ENCODE measurements at regions not wholly inside any gene's neighbourhood (a gene's known extent, or its start where the extent isn't known, plus 50 kb on each side); places are given as distances from the start of the nearest gene placed in this dataset.

DNA sequence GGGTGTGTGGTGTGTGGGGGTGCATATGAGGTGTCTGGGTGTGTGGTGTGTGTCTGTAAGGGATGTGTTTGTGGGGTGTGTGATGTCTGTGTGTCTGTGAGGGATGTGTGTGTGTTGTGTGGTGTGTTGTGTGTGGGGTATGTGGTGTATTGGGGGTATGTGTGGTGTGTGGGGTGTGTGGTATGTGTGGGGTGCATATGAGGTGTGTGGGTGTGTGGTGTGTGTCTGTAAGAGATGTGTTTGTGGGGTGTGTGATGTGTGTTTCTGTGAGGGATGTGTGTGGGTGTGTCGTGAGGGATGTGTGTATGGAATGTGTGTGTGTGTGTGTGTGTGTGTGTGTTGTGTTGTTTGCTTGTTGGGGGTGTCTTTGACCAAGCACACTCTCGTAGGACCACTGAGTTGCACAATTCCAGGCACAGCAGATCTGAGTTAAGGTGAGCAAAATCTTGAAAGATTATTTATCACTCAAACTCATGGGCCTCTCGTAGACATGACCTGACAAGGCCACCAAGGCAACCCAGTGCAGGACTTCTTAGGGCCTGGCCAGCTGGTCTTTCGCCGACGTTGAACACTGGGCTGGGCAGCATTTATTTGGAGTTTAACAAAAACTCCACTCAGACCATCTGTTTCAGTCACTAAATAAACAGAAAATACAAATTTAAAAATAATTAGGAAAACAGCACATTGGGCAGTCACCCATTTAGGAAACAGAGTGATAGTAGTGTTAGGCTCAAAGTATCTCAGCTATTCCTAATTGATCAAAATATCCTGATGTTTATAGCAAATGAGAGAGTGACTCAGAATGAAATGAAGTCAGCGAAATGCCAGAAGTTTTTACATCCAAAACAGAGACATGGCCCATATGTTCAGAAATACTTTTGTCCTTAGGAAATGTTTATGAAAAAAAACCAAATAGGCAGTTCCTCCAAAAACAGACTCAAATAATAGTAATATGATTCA is 301.1 kb downstream of the FGF9 start:
- H3K9me3 Mint-ChIP-seq, result no peaks in the 10 kb centered on the region
- no peaks in the 10 kb centered on the region for H3K27me3 Mint-ChIP-seq
- no peaks in the 10 kb centered on the region for H3K4me1 Mint-ChIP-seq
- H3K4me3 Mint-ChIP-seq, result no peak overlapping the region
- no peak overlapping the region for H3K27ac Mint-ChIP-seq
- H3K36me3 Mint-ChIP-seq, result no peaks in the 10 kb centered on the region
- no peak for ATAC-seq

GRCh38 chr13:21973437-21974125 is 302.7 kb downstream of the FGF9 start:
- no peaks in the 10 kb centered on the region for H3K9me3 Mint-ChIP-seq
- no peaks in the 10 kb centered on the region for H3K4me1 Mint-ChIP-seq
- H3K27ac Mint-ChIP-seq, result no peak overlapping the region
- H3K36me3 Mint-ChIP-seq, result no peaks in the 10 kb centered on the region
- no peak for ATAC-seq
- no peaks in the 10 kb centered on the region for H3K27me3 Mint-ChIP-seq
- H3K4me3 Mint-ChIP-seq, result no peak overlapping the region

GRCh38 chr13:21974741-21975140 is 303.9 kb downstream of the FGF9 start:
- no peaks in the 10 kb centered on the region for H3K4me1 Mint-ChIP-seq
- ATAC-seq, result no peak
- H3K27me3 Mint-ChIP-seq, result no peaks in the 10 kb centered on the region
- H3K4me3 Mint-ChIP-seq, result no peak overlapping the region
- no peak overlapping the region for H3K27ac Mint-ChIP-seq
- no peaks in the 10 kb centered on the region for H3K36me3 Mint-ChIP-seq
- H3K9me3 Mint-ChIP-seq, result no peaks in the 10 kb centered on the region

- H3K27ac Mint-ChIP-seq, result no peak overlapping the region
- no peak overlapping the region for H3K4me3 Mint-ChIP-seq
- no peaks in the 10 kb centered on the region for H3K4me1 Mint-ChIP-seq
- no peak for ATAC-seq
- peaks cover 3% of the 10 kb centered on the region for H3K9me3 Mint-ChIP-seq
- H3K36me3 Mint-ChIP-seq, result no peaks in the 10 kb centered on the region
- no peaks in the 10 kb centered on the region for H3K27me3 Mint-ChIP-seq
Measured at GRCh38 chr13:21976159-21976558, 305.3 kb downstream of the FGF9 start.

DNA sequence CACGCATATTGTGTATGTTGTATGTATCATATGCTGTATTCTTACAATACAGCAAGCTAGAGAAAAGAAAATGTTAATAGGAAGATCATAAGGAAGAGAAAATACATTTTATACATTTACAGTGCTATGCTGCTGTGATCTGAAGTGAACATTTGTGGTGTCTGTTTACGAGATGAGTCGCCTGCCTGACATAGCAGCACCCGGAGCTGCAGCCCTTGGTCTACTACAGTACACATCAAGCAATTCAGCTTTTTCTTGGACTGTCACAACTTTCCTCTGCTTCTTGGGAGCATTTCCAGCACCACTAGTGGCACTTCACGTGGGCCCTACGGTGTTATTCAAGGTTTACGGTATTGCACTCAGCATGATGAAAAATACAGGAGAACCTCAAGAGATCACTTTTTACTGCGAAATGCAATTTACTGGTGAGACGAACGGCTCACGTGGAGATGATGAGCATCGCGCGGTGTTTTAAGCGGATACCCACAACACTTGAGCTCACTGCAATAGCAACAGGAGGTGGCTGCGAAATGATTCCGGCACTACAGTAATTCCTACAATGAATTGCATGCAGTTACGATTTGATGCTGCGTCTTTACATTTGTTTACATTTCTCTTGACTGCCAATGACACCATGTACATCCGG is 308.4 kb downstream of the FGF9 start:
- H3K36me3 Mint-ChIP-seq, result no peaks in the 10 kb centered on the region
- ATAC-seq, result no peak
- no peaks in the 10 kb centered on the region for H3K27me3 Mint-ChIP-seq
- no peaks in the 10 kb centered on the region for H3K4me1 Mint-ChIP-seq
- H3K9me3 Mint-ChIP-seq, result peaks cover 3% of the 10 kb centered on the region
- H3K4me3 Mint-ChIP-seq, result no peak overlapping the region
- no peak overlapping the region for H3K27ac Mint-ChIP-seq

DNA sequence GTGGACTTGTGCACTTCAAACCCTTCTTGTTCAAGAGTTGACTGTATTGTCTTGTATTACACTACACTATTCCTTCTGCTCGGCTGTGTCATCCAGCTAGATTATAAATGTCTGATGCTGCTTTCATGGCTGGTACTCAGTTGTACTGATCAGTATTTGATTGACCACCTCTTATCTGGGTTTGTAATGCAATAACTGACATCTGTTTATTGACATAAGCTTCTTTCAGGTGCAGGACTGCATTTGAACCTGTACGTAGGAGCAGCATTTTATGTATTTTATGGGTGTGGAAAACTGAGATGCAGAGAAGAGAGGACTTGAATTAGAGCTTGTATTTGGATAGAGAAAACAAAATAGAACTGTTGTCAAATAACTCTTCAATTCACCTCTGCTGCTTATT is 309.2 kb downstream of the FGF9 start:
- H3K4me1 Mint-ChIP-seq, result no peaks in the 10 kb centered on the region
- peaks cover 3% of the 10 kb centered on the region for H3K9me3 Mint-ChIP-seq
- H3K4me3 Mint-ChIP-seq, result no peak overlapping the region
- H3K36me3 Mint-ChIP-seq, result no peaks in the 10 kb centered on the region
- no peaks in the 10 kb centered on the region for H3K27me3 Mint-ChIP-seq
- ATAC-seq, result no peak
- H3K27ac Mint-ChIP-seq, result no peak overlapping the region

DNA sequence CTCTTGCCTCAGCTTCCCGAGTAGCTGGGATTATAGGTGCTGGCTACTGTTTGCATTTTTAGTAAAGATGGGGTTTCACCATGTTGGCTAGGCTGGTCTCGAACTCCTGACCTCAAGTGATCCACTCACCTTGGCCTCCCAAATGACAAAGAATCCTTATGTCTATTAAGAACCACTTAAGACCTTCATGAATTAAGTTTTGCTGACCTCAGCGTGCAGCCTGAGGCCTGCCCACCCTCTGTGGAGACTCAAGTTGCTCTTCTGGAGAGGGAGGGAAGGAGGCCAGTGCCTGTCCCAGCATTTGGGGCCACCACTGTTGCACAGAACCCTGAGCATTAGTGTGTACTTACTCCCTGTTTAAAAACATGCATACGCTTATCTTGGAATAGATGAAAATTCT is 313.3 kb downstream of the FGF9 start:
- no peak for ATAC-seq
- Mint-ChIP-seq H3K27me3 (no peaks in the 10 kb centered on the region), H3K9me3 (peaks cover 6% of the 10 kb centered on the region), H3K4me1 (no peaks in the 10 kb centered on the region), H3K4me3 (no peak overlapping the region), H3K27ac (no peak overlapping the region), H3K36me3 (no peaks in the 10 kb centered on the region)

- H3K36me3 Mint-ChIP-seq, result no peaks in the 10 kb centered on the region
Measured at GRCh38 chr13:21986602-21987001, 315.7 kb downstream of the FGF9 start.

DNA sequence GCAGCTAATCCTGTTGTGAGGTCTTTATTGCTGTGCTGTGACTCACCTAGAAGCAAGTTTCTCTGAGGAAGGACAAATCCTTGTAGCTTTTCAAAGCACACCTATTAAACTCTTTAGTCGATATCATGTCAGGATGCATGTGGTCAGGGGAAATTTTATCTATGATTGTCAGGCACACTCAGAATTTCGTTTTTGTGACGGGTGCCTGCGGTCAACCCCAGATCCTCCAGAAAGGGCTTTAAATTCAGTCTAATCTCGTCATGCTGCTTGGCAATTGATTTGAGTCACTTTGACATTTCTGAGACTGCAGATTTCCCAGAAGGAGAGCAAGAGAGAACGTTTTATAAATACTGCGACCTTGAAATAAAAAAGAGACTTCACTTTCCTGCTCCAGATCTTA is 316.9 kb downstream of the FGF9 start:
- ATAC-seq, result no peak
- H3K4me1 Mint-ChIP-seq, result no peaks in the 10 kb centered on the region
- H3K9me3 Mint-ChIP-seq, result peaks cover 2% of the 10 kb centered on the region
- H3K27ac Mint-ChIP-seq, result no peak overlapping the region
- no peaks in the 10 kb centered on the region for H3K27me3 Mint-ChIP-seq
- no peaks in the 10 kb centered on the region for H3K36me3 Mint-ChIP-seq
- no peak overlapping the region for H3K4me3 Mint-ChIP-seq

More at GRCh38 chr13:21986602-21987001, 315.7 kb downstream of the FGF9 start:
- H3K4me3 Mint-ChIP-seq, result no peak overlapping the region
- no peak overlapping the region for H3K27ac Mint-ChIP-seq
- H3K27me3 Mint-ChIP-seq, result no peaks in the 10 kb centered on the region
- ATAC-seq, result no peak
- H3K9me3 Mint-ChIP-seq, result peaks cover 2% of the 10 kb centered on the region
- no peaks in the 10 kb centered on the region for H3K4me1 Mint-ChIP-seq

DNA sequence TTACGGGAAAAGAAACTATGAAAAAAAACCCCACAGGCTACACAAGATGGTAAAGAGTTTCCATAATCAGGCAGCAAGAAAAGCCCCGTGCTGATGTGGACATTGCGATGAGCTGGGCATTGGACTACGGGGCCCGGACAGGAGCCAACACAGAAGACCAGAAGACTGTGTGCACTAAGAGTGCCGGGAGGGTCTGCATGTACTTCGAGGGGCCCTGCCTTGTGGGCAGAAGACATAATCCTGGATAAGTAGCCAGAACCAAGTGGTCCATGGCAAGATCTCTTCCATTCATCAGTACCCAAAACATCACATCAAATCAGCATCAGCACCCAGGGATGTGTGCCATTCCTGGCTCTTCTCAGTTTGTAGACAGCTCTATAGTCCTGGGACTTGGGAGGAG is 317.8 kb downstream of the FGF9 start:
- H3K27ac Mint-ChIP-seq, result no peak overlapping the region
- no peaks in the 10 kb centered on the region for H3K4me1 Mint-ChIP-seq
- no peak for ATAC-seq
- H3K4me3 Mint-ChIP-seq, result no peak overlapping the region
- H3K27me3 Mint-ChIP-seq, result no peaks in the 10 kb centered on the region
- no peaks in the 10 kb centered on the region for H3K36me3 Mint-ChIP-seq
- H3K9me3 Mint-ChIP-seq, result peaks cover 2% of the 10 kb centered on the region

DNA sequence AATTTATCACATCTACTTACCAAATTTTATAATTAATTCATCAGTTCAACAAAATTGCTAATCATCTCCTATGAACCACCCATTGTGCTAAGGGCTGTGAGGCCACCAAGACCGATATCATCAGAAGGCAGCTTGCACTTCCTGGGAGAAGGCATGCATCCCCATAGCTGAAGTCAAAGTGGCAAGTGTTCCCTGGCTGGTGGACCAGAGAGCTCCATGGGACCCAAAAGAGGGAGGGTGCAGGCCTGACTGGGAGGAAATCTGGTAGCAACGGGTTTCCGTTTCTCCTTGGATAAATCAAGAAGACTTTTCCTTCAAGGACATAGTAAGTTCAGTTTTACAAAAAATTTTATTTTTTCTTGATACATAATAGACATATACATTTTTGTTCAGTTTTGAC is 325.2 kb downstream of the FGF9 start:
- Mint-ChIP-seq H3K4me3 (no peak overlapping the region), H3K27me3 (peaks cover 33% of the 10 kb centered on the region), H3K4me1 (no peaks in the 10 kb centered on the region), H3K36me3 (no peaks in the 10 kb centered on the region), H3K27ac (no peak overlapping the region), H3K9me3 (no peaks in the 10 kb centered on the region)
- no peak for ATAC-seq

DNA sequence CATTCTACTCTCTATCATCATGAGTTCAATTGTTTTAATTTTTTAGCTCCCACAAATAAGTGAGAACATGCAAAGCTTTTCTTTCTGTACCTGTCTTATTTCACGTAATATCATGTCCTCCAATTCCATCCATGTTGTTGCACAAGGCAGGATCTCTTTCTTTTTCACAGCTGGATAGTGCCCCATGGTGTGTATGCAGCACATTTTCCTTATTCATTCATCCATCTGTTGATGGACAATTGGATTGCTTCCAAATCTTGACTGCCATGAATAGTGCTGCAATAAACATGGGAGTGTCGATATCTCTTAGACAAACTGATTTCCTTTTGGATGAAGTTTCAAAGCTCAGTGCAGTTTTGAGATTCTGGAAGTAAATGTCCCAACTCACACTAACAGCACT is 326.9 kb downstream of the FGF9 start:
- Mint-ChIP-seq H3K4me3 (no peak overlapping the region), H3K9me3 (no peaks in the 10 kb centered on the region), H3K27ac (no peak overlapping the region), H3K27me3 (peaks cover 41% of the 10 kb centered on the region), H3K4me1 (no peaks in the 10 kb centered on the region), H3K36me3 (no peaks in the 10 kb centered on the region)
- no peak for ATAC-seq

GRCh38 chr13:21998279-21998990 is 327.6 kb downstream of the FGF9 start:
- no peaks in the 10 kb centered on the region for H3K36me3 Mint-ChIP-seq
- H3K4me3 Mint-ChIP-seq, result no peak overlapping the region
- ATAC-seq, result no peak
- peaks cover 41% of the 10 kb centered on the region for H3K27me3 Mint-ChIP-seq
- H3K4me1 Mint-ChIP-seq, result no peaks in the 10 kb centered on the region
- H3K27ac Mint-ChIP-seq, result no peak overlapping the region
- no peaks in the 10 kb centered on the region for H3K9me3 Mint-ChIP-seq

GRCh38 chr13:21999666-22000065 is 328.8 kb downstream of the FGF9 start:
- H3K27ac Mint-ChIP-seq, result no peak overlapping the region
- ATAC-seq, result no peak
- no peaks in the 10 kb centered on the region for H3K36me3 Mint-ChIP-seq
- H3K4me1 Mint-ChIP-seq, result no peaks in the 10 kb centered on the region
- no peak overlapping the region for H3K4me3 Mint-ChIP-seq
- no peaks in the 10 kb centered on the region for H3K9me3 Mint-ChIP-seq
- peaks cover 41% of the 10 kb centered on the region for H3K27me3 Mint-ChIP-seq

GRCh38 chr13:22000191-22000590 is 329.3 kb downstream of the FGF9 start:
- no peak overlapping the region for H3K27ac Mint-ChIP-seq
- no peak overlapping the region for H3K4me3 Mint-ChIP-seq
- H3K4me1 Mint-ChIP-seq, result no peaks in the 10 kb centered on the region
- peaks cover 41% of the 10 kb centered on the region for H3K27me3 Mint-ChIP-seq
- no peaks in the 10 kb centered on the region for H3K36me3 Mint-ChIP-seq
- H3K9me3 Mint-ChIP-seq, result no peaks in the 10 kb centered on the region
- ATAC-seq, result no peak
